ENCODE measurements at regions not wholly inside any gene's neighbourhood (a gene's known extent, or its start where the extent isn't known, plus 50 kb on each side); places are given as distances from the start of the nearest gene placed in this dataset.

DNA sequence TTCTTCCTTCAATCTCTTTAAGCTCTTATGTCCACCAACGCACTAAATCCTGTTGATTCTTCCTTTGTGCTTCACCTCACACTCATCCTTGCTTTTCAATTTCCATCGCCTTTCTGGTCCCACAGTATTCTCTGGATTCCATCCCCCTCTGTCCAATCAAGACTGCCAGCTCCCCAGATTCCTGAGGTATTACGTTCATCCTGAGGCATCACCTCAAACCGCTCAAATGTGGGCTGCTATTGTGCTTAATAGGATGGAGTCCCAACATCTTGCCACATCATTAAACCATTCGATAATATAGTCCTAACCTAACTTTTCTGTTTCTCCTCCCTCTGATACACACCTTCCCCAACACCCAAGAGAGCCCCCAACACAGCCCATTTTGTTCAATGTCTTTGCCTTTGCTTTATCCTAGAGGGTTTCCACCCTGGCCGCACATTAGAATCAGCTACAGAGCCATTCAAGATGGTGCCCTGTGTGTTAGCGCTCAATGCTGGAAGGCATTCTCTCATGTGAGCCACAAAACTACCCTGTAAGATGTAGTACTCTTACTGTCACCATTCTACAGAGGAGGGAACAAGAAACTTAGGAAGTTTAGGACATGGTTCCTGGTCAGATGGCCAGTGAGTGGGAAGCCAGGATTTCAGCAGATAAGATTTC is 79.5 kb upstream of the LEP start:
- Histone ChIP-seq H3K9me3 (no peaks in the 10 kb centered on the region), H3K27ac (no peak overlapping the region), H3K27me3 (peaks cover 16 to 81% (median 33%) of the 10 kb centered on the region in 9 donors), H3K36me3 (no peaks in the 10 kb centered on the region), H3K4me1 (peaks cover 0 to 6% (median 2%) of the 10 kb centered on the region in 12 donors), H3K4me3 (no peak overlapping the region)
- ATAC-seq (no peak), DNase-seq (no peak)
- intact Hi-C loops (cut with DNase I), result no loop called here
- TF ChIP-seq CTCF (IDR thresholded peaks at IDR 0.05) (no peak), POLR2A (IDR thresholded peaks at IDR 0.05) (no peak)
- 84 to 86% (median 86%) methylated on average over 7 of the region's 7 CpGs for WGBS, 4 donors

DNA sequence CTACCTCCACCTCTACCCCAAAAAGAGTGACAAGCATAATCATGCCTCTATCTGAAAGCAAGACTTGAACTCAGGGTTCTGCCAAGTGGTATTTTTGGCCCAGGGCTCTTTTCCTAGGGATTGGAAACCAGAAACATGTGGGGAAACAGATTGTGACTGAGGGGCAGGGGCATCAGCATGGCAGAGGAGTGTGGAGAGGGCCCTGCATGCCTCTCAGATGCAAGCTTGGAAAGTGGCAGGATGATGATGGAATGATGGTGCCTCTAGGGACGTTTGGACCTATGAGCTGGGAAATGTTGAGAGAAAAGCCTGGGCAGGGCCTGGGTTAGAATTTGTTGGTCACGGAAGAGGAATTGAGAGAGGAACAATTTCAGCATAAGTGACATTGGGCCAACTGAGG is 78.4 kb upstream of the LEP start:
- 77 to 83% (median 81%) methylated on average over 2 of the region's 2 CpGs for WGBS, 4 donors
- H3K27me3 ChIP-seq, result peaks cover 24 to 85% (median 44%) of the 10 kb centered on the region in 9 donors
- intact Hi-C loops (cut with DNase I), result no loop called here

GRCh38 chr7:128163473-128163872 is 77.6 kb upstream of the LEP start:
- peaks cover 0 to 24% (median 13%) of the 10 kb centered on the region in 12 donors for H3K4me1 ChIP-seq
- no peak overlapping the region for H3K27ac ChIP-seq
- no peaks in the 10 kb centered on the region for H3K36me3 ChIP-seq
- no peak for TF ChIP-seq POLR2A (IDR thresholded peaks at IDR 0.05)
- intact Hi-C loops (cut with DNase I), result no loop called here
- ATAC-seq, result no peak
- H3K9me3 ChIP-seq, result no peaks in the 10 kb centered on the region
- WGBS, 4 donors, result 80 to 100% (median 89%) methylated on average over 2 of the region's 2 CpGs
- no peak overlapping the region for H3K4me3 ChIP-seq
- H3K27me3 ChIP-seq, result peaks cover 32 to 87% (median 52%) of the 10 kb centered on the region in 9 donors
- DNase-seq, result no peak

More for the DNA sequence above, 78.4 kb upstream of the LEP start:
- H3K4me3 ChIP-seq, result no peak overlapping the region
- DNase-seq (no peak), ATAC-seq (no peak)
- H3K36me3 ChIP-seq, result no peaks in the 10 kb centered on the region
- no peak overlapping the region for H3K27ac ChIP-seq
- TF ChIP-seq POLR2A (IDR thresholded peaks at IDR 0.05) (no peak), CTCF (IDR thresholded peaks at IDR 0.05) (no peak)
- peaks cover 0 to 16% (median 9%) of the 10 kb centered on the region in 12 donors for H3K4me1 ChIP-seq
- no peaks in the 10 kb centered on the region for H3K9me3 ChIP-seq

GRCh38 chr7:128164061-128164954 is 76.8 kb upstream of the LEP start:
- peaks cover 0 to 25% (median 14%) of the 10 kb centered on the region in 12 donors for H3K4me1 ChIP-seq
- H3K27me3 ChIP-seq, result peaks cover 38 to 95% (median 60%) of the 10 kb centered on the region in 9 donors
- H3K4me3 ChIP-seq, result no peak overlapping the region
- intact Hi-C loops (cut with DNase I), result no loop called here
- no peaks in the 10 kb centered on the region for H3K36me3 ChIP-seq
- DNase-seq (no peak), ATAC-seq (no peak)
- WGBS, 4 donors, result 61 to 76% (median 65%) methylated on average over 6 of the region's 6 CpGs
- TF ChIP-seq CTCF (IDR thresholded peaks at IDR 0.05) (no peak), POLR2A (IDR thresholded peaks at IDR 0.05) (no peak)
- no peak overlapping the region for H3K27ac ChIP-seq
- H3K9me3 ChIP-seq, result no peaks in the 10 kb centered on the region

All from heart left ventricle (tissue), 16 donors.